Thyroid gland (tissue), 4 donors: ENCODE measurements at regions not wholly inside any gene's neighbourhood (a gene's known extent, or its start where the extent isn't known, plus 50 kb on each side); places are given as distances from the start of the nearest gene placed in this dataset.

Experiments used
- DNase-seq, 2 donors: peaks; one replicate each; pipeline ENCODE4 v3.0.0-alpha.2; 2019
- H3K27ac ChIP-seq, 3 donors: fragments of 200-600 bp; sonication (generic); 1 replicate in 2 of 3; 2 replicates in 1 of 3; pipeline ENCODE4 v1.5.1; 2016 to 2019; ENCODE audit warnings: mild to moderate bottlenecking in 1 of 3, moderate library complexity in 1 of 3
- H3K27me3 ChIP-seq: fragments of 200-600 bp; sonication (generic); one replicate; pipeline ENCODE4 v1.5.1; 2019
- H3K36me3 ChIP-seq, 2 donors: fragments of 200-600 bp; sonication (generic); one replicate each; pipeline ENCODE4 v1.5.1; 2016 to 2019
- H3K4me1 ChIP-seq, 2 donors: fragments of 200-600 bp; sonication (generic); one replicate each; pipeline ENCODE4 v1.5.1; 2017 to 2019
- H3K4me3 ChIP-seq, 3 donors: fragments of 200-600 bp; sonication (generic); replicated peaks in 1 of 3; 1 replicate in 2 of 3; 2 replicates in 1 of 3; pipeline ENCODE4 v1.5.1; 2016; ENCODE audit warnings: mild to moderate bottlenecking in 1 of 3
- H3K9me3 ChIP-seq: fragments of 200-600 bp; sonication (generic); one replicate; pipeline ENCODE4 v1.5.1; 2017
- CTCF ChIP-seq, 6 experiments: fragments of 200-600 bp in 3 of 6; fragments of 450-650 bp in 3 of 6; sonication (generic) in 3 of 6; IDR thresholded peaks; one replicate each; pipeline ENCODE4 v1.5.1; 2016 to 2019; ENCODE audit warnings: antibody characterized with exemption in 6 of 6, mild to moderate bottlenecking in 2 of 6, inconsistent platforms in 1 of 6, moderate library complexity in 1 of 6
- POLR2A ChIP-seq, 2 donors: fragments of 450-650 bp; IDR thresholded peaks; one replicate each; pipeline ENCODE4 v1.6.1; 2017; ENCODE audit warnings: antibody characterized with exemption in 2 of 2, mild to moderate bottlenecking in 2 of 2, moderate library complexity in 1 of 2
- WGBS, 2 donors: methylation state at CpG; one replicate each; pipeline ENCODE4 v1.1.5; 2017; 5-methylcytosine and 5-hydroxymethylcytosine counted together
- intact Hi-C: fragments of 100-400 bp; cut with DNase I; formaldehyde crosslinking; loops from one replicate; pipeline ENCODE4 v1.15.1; 2023

DNA sequence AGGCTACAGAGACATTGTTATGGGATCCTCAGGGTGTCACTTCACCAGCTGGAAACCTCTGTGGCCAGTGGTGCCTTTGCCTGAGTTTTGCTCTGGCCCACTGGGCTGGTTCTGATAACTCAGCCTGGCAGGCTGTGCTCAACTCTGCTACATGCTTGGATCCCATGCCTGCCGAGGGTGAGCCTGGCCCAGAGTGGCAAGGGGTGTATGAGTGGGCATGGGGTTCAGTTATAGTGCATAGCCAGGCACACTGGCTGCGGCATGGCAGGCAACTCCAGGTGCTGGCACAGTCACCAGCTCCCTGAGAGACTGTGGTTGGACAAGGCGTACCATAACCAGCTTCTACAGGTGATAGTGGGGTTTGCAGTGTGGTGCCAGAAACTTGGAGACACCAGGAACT lies 107.0 kb upstream of the PCDH15 start:
- no peaks in the 10 kb centered on the region for H3K36me3 ChIP-seq
- TF ChIP-seq CTCF (IDR thresholded peaks at IDR 0.05): no peak
- TF ChIP-seq POLR2A (IDR thresholded peaks at IDR 0.05): no peak
- H3K4me3 ChIP-seq: no peak overlapping the region
- H3K9me3 ChIP-seq: no peaks in the 10 kb centered on the region
- no peaks in the 10 kb centered on the region for H3K27me3 ChIP-seq
- intact Hi-C loops: no loop called here
- no peak for DNase-seq
- H3K27ac ChIP-seq: no peak overlapping the region
- WGBS, 2 donors: 86 to 89% methylated on average over 3 of the region's 3 CpGs
- H3K4me1 ChIP-seq: no peaks in the 10 kb centered on the region

DNA sequence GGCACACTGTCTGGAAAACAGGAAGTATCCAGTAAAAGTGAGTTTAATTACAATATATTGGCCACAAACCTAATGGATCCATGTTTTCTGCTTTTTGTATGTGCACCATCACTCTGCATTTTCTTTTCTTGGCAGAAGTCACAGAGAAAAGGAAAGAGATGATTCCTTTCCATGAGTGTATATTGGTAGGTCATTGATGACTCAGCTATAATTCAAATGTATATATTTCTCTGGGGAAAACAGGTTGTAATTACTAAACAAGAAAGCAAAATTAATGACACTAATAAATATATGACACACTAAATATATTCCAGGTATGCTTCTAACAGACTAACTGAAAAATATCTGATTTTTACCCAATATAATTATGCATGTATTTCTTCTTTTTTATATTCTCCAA lies 105.9 kb upstream of the PCDH15 start:
- H3K9me3 ChIP-seq: no peaks in the 10 kb centered on the region
- no peaks in the 10 kb centered on the region for H3K27me3 ChIP-seq
- intact Hi-C loops: no loop called here
- no peaks in the 10 kb centered on the region for H3K36me3 ChIP-seq
- no peak for DNase-seq
- H3K27ac ChIP-seq: no peak overlapping the region
- no peak for TF ChIP-seq POLR2A (IDR thresholded peaks at IDR 0.05)
- no peak for TF ChIP-seq CTCF (IDR thresholded peaks at IDR 0.05)
- H3K4me3 ChIP-seq: no peak overlapping the region
- no peaks in the 10 kb centered on the region for H3K4me1 ChIP-seq

GRCh38 chr10:54905578-54906192 lies 104.7 kb upstream of the PCDH15 start:
- 83 to 92% methylated on average over 2 of the region's 2 CpGs for WGBS, 2 donors
- H3K4me3 ChIP-seq: no peak overlapping the region
- H3K9me3 ChIP-seq: no peaks in the 10 kb centered on the region
- no peaks in the 10 kb centered on the region for H3K36me3 ChIP-seq
- DNase-seq: no peak
- H3K27me3 ChIP-seq: no peaks in the 10 kb centered on the region
- no peak for TF ChIP-seq POLR2A (IDR thresholded peaks at IDR 0.05)
- H3K27ac ChIP-seq: no peak overlapping the region
- intact Hi-C loops: no loop called here
- H3K4me1 ChIP-seq: no peaks in the 10 kb centered on the region

- Histone ChIP-seq H3K9me3 (no peaks in the 10 kb centered on the region), H3K4me1 (no peaks in the 10 kb centered on the region), H3K4me3 (no peak overlapping the region), H3K27ac (no peak overlapping the region), H3K27me3 (no peaks in the 10 kb centered on the region), H3K36me3 (no peaks in the 10 kb centered on the region)
- 75 to 87% methylated on average over 1 of the region's 1 CpG for WGBS, 2 donors
- intact Hi-C loops: no loop called here
- no peak for DNase-seq
- TF ChIP-seq POLR2A (IDR thresholded peaks at IDR 0.05): no peak
- no peak for TF ChIP-seq CTCF (IDR thresholded peaks at IDR 0.05)
Observed at GRCh38 chr10:54904833-54905232, 103.8 kb upstream of the PCDH15 start.

- Histone ChIP-seq H3K4me3 (no peak overlapping the region), H3K27ac (no peak overlapping the region), H3K36me3 (no peaks in the 10 kb centered on the region), H3K4me1 (no peaks in the 10 kb centered on the region), H3K9me3 (no peaks in the 10 kb centered on the region), H3K27me3 (no peaks in the 10 kb centered on the region)
- no peak for TF ChIP-seq CTCF (IDR thresholded peaks at IDR 0.05)
- TF ChIP-seq POLR2A (IDR thresholded peaks at IDR 0.05): no peak
- 84% methylated on average over 1 of the region's 1 CpG for WGBS, 2 donors
- no peak for DNase-seq
- intact Hi-C loops: no loop called here
Observed at GRCh38 chr10:54903745-54904144, 102.7 kb upstream of the PCDH15 start.

GRCh38 chr10:54900584-54900983 lies 99.6 kb upstream of the PCDH15 start:
- no peak overlapping the region for H3K4me3 ChIP-seq
- H3K27me3 ChIP-seq: no peaks in the 10 kb centered on the region
- H3K27ac ChIP-seq: no peak overlapping the region
- no peak for TF ChIP-seq POLR2A (IDR thresholded peaks at IDR 0.05)
- no peak for TF ChIP-seq CTCF (IDR thresholded peaks at IDR 0.05)
- intact Hi-C loops: no loop called here
- H3K4me1 ChIP-seq: peaks cover 0 to 5% of the 10 kb centered on the region in 2 donors
- DNase-seq: no peak
- 86 to 92% methylated on average over 1 of the region's 1 CpG for WGBS, 2 donors
- no peaks in the 10 kb centered on the region for H3K36me3 ChIP-seq
- H3K9me3 ChIP-seq: no peaks in the 10 kb centered on the region
